ENCODE measurements at regions not wholly inside any gene's neighbourhood (a gene's known extent, or its start where the extent isn't known, plus 50 kb on each side); places are given as distances from the start of the nearest gene placed in this dataset.

DNA sequence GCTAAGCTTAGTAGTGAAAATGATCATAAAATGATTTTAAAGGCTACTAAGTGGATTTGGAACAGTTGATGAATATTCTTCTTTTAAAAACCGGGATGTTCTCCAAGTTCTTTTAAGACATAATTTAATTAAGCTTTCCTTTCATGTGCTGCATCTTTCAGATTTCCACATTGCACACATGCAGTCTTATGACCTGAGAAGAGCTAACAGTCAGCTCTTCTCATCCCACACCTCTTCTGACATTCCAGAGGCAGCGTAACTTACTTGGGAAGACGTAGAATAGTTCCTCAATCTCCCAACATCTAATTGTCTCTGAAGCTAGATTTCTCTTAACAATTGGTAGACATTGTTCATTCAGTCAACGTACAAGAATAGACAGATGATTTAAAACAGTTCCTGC lies 181.8 kb downstream of the SP3 start:
- H3K9me3 ChIP-seq: peaks cover 0 to 4% (median 0%) of the 10 kb centered on the region in 3 donors
- H3K4me1 ChIP-seq: peaks cover 0 to 6% (median 0%) of the 10 kb centered on the region in 3 donors
- H3K4me3 ChIP-seq: no peak overlapping the region
- 22 to 44% methylated on average over 4 of the region's 4 CpGs for WGBS, 2 donors (ENCODE audit: low coverage in 1 of 2)
- no peak for ATAC-seq
- H3K36me3 ChIP-seq: no peaks in the 10 kb centered on the region
- TF ChIP-seq POLR2AphosphoS5 (IDR thresholded peaks at IDR 0.05) (no peak), POLR2A (IDR thresholded peaks at IDR 0.05) (no peak), EP300 (IDR thresholded peaks at IDR 0.05) (no peak)
- TF ChIP-seq, protein P1, sequence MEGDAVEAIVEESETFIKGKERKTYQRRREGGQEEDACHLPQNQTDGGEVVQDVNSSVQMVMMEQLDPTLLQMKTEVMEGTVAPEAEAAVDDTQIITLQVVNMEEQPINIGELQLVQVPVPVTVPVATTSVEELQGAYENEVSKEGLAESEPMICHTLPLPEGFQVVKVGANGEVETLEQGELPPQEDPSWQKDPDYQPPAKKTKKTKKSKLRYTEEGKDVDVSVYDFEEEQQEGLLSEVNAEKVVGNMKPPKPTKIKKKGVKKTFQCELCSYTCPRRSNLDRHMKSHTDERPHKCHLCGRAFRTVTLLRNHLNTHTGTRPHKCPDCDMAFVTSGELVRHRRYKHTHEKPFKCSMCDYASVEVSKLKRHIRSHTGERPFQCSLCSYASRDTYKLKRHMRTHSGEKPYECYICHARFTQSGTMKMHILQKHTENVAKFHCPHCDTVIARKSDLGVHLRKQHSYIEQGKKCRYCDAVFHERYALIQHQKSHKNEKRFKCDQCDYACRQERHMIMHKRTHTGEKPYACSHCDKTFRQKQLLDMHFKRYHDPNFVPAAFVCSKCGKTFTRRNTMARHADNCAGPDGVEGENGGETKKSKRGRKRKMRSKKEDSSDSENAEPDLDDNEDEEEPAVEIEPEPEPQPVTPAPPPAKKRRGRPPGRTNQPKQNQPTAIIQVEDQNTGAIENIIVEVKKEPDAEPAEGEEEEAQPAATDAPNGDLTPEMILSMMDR (IDR thresholded peaks at IDR 0.05): no peak
- H3K27ac ChIP-seq: no peak overlapping the region
- H3K27me3 ChIP-seq: peaks cover 9% of the 10 kb centered on the region

DNA sequence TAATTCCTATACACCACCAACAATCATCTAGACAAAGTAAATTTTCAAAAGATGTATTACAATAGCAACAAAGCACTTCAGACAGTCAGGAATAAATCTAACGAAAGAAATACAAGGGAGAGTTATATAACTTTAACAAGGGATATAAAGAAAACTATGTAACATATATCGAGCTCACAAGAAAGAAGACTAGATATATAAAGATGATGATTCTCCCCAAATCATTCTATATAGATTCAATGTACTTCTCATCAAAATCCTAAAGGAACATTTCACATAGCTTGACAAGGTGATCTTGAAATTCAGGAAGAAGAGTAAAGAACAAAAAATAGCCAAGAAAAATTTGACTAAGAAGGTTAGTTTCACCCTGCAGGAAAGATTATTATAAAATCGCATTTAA lies 179.4 kb downstream of the SP3 start:
- H3K4me1 ChIP-seq: peaks cover 0 to 6% (median 0%) of the 10 kb centered on the region in 3 donors
- TF ChIP-seq POLR2AphosphoS5 (IDR thresholded peaks at IDR 0.05) (no peak), EP300 (IDR thresholded peaks at IDR 0.05) (no peak), POLR2A (IDR thresholded peaks at IDR 0.05) (no peak)
- TF ChIP-seq, protein P1 (IDR thresholded peaks at IDR 0.05): no peak
- 78 to 91% methylated on average over 2 to 3 of the region's 3 CpGs for WGBS, 2 donors (ENCODE audit: low coverage in 1 of 2)
- H3K36me3 ChIP-seq: no peaks in the 10 kb centered on the region
- H3K27me3 ChIP-seq: peaks cover 9% of the 10 kb centered on the region
- ATAC-seq: no peak
- H3K27ac ChIP-seq: no peak overlapping the region
- no peak overlapping the region for H3K4me3 ChIP-seq
- peaks cover 0 to 1% (median 0%) of the 10 kb centered on the region in 3 donors for H3K9me3 ChIP-seq

DNA sequence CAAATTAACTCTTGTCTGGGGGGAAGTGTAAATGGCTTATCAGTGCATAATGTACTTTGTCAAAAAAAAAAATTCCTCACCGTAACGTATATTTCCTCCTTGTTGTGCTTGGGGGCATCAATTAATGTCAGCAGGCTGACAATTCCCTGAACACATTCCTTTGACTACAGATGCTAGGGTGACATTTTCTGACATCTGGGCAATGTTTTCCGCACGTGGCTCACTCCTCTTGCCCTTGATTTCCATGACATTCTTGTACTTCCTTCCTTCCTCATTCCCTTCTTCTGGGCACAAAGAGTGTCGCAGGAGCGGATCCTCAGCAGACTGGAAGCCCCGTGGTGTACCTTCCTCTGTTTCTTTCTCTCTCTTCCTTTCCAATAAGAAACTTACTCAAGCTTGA lies 173.7 kb downstream of the SP3 start:
- WGBS, 2 donors (ENCODE audit: low coverage in 1 of 2): 31 to 44% methylated on average over 5 to 7 of the region's 7 CpGs
- no peaks in the 10 kb centered on the region for H3K4me1 ChIP-seq
- TF ChIP-seq EP300 (IDR thresholded peaks at IDR 0.05): no peak
- TF ChIP-seq, protein P1 (IDR thresholded peaks at IDR 0.05): no peak
- TF ChIP-seq POLR2AphosphoS5 (IDR thresholded peaks at IDR 0.05): no peak
- TF ChIP-seq POLR2A (IDR thresholded peaks at IDR 0.05): no peak
- H3K27ac ChIP-seq: no peak overlapping the region
- H3K4me3 ChIP-seq: no peak overlapping the region
- ATAC-seq: no peak
- H3K36me3 ChIP-seq: no peaks in the 10 kb centered on the region
- H3K9me3 ChIP-seq: no peaks in the 10 kb centered on the region
- H3K27me3 ChIP-seq: peaks cover 3% of the 10 kb centered on the region

DNA sequence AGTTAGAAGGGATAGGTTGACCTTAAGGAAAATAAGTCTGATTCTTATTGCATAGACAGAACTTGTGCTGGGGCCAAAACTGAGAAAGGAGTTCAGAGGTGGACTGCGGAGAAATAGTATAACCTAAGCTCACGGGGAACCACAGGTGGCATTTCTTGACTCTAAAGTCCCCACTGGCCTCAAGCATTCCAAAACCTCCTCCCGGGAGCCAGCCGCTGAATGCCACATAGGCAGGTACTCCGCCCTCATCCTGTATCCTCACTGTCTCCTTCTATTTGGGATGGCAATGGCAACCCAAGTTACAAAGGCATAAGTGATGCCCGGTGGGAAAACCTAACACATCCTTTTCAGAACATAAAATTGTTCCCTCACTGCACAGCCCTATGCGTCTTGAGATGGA lies 173.0 kb downstream of the SP3 start:
- 44 to 86% methylated on average over 1 to 5 of the region's 7 CpGs for WGBS, 2 donors (ENCODE audit: low coverage in 1 of 2)
- Histone ChIP-seq H3K9me3 (no peaks in the 10 kb centered on the region), H3K4me1 (no peaks in the 10 kb centered on the region), H3K4me3 (no peak overlapping the region), H3K36me3 (no peaks in the 10 kb centered on the region), H3K27ac (no peak overlapping the region), H3K27me3 (peaks cover 3% of the 10 kb centered on the region)
- ATAC-seq: no peak
- TF ChIP-seq EP300 (IDR thresholded peaks at IDR 0.05) (no peak), POLR2A (IDR thresholded peaks at IDR 0.05) (no peak), POLR2AphosphoS5 (IDR thresholded peaks at IDR 0.05) (no peak)
- TF ChIP-seq, protein P1 (IDR thresholded peaks at IDR 0.05): no peak

DNA sequence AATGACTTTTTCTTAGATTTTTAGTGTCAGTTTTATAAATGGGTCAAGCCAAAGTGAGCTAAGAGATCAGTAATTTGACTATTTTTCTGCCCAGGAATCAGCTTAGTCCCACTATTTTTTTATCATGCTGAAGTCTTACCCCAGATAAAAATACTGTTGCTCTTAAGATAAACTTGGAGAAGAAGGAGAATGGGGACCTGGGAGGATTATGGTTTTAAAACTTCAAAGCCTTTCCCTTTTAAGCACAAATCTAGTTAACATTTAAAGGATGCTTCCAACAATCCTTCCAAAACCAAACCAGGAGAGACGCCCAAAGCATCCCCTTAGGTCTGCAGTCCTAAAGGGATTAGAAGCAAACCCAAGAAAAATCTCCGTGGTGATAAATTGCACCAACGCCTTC lies 172.4 kb downstream of the SP3 start:
- ATAC-seq: no peak
- no peak overlapping the region for H3K27ac ChIP-seq
- no peaks in the 10 kb centered on the region for H3K36me3 ChIP-seq
- H3K4me1 ChIP-seq: no peaks in the 10 kb centered on the region
- no peak for TF ChIP-seq POLR2AphosphoS5 (IDR thresholded peaks at IDR 0.05)
- TF ChIP-seq, protein P1 (IDR thresholded peaks at IDR 0.05): no peak
- TF ChIP-seq POLR2A (IDR thresholded peaks at IDR 0.05): no peak
- TF ChIP-seq EP300 (IDR thresholded peaks at IDR 0.05): no peak
- no peak overlapping the region for H3K4me3 ChIP-seq
- 35% methylated on average over 3 of the region's 3 CpGs for WGBS, 2 donors (ENCODE audit: low coverage in 1 of 2)
- H3K27me3 ChIP-seq: peaks cover 3% of the 10 kb centered on the region
- no peaks in the 10 kb centered on the region for H3K9me3 ChIP-seq

All from gastroesophageal sphincter (tissue), 4 donors.